ENCODE measurements at regions not wholly inside any gene's neighbourhood (a gene's known extent, or its start where the extent isn't known, plus 50 kb on each side); places are given as distances from the start of the nearest gene placed in this dataset.

GRCh38 chr3:167187221-167187620 is 192.9 kb downstream of the ZBBX start:
- TF ChIP-seq CTCF (IDR thresholded peaks at IDR 0.05) (no peak), EZH2 (IDR thresholded peaks at IDR 0.05; ENCODE audit: borderline replicate concordance, insufficient read depth, low read depth, low read length, poor library complexity, severe bottlenecking) (no peak)
